ENCODE measurements at regions not wholly inside any gene's neighbourhood (a gene's known extent, or its start where the extent isn't known, plus 50 kb on each side); places are given as distances from the start of the nearest gene placed in this dataset.
"Not testable (repeated sequence)": the region's sequence is repeated elsewhere in the genome, so short reads cannot be mapped to it uniquely, and the experiment has no call there.

DNA sequence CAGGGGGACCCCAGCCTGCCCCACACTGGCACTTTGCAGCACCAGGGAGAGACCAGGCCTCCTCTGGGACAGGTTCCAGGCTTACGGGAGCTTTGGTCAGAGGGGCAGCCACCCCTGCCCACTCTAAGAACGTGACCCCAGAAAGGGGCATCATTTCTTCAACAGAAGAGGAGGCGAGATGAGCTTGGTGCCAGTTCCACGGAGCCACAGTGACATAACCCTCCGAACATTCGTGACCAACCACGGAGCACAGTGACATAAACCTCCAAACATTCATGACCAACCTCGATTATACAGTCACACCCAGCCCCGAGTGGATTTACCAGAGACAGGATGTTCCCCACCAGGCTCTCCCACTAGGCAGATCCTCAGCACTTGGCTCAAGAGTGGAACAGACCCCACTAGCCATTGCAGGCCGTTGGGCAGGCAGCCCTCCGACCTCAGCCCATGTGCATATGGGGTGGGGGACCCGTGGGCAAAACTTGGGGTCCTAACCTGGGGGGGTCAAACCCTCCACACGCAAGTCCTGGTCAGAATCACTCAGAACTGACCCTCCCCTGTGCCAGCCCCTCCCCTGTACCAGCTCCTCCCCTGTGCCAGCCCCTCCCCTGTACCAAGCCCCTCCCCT is 112.9 kb downstream of the METRNL start:
- DNase-seq (ENCODE audit: low read depth) = no peak

DNA sequence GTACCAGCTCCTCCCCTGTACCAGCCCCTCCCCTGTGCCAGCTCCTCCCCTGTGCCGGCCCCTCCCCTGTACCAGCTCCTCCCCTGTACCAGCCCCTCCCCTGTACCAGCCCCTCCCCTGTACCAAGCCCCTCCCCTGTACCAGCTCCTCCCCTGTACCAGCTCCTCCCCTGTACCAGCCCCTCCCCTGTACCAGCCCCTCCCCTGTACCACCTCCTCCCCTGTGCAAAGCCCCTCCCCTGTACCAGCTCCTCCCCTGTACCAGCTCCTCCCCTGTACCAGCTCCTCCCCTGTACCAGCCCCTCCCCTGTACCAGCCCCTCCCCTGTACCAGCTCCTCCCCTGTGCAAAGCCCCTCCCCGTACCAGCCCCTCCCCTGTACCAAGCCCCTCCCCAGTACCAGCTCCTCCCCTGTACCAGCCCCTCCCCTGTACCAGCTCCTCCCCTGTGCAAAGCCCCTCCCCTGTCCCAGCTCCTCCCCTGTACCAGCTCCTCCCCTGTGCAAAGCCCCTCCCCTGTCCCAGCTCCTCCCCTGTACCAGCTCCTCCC is 113.5 kb downstream of the METRNL start:
- DNase-seq (ENCODE audit: low read depth) = not testable (repeated sequence)

GRCh38 chr17:83193336-83194185 is 114.2 kb downstream of the METRNL start:
- DNase-seq (ENCODE audit: low read depth) = no peak

GRCh38 chr17:83194186-83194561 is 114.8 kb downstream of the METRNL start:
- no peak for DNase-seq (ENCODE audit: low read depth)

GRCh38 chr17:83194761-83195329 is 115.4 kb downstream of the METRNL start:
- DNase-seq (ENCODE audit: low read depth) = no peak

- DNase-seq (ENCODE audit: low read depth) = no peak
Observed at GRCh38 chr17:83195330-83196023, 116.1 kb downstream of the METRNL start.

DNA sequence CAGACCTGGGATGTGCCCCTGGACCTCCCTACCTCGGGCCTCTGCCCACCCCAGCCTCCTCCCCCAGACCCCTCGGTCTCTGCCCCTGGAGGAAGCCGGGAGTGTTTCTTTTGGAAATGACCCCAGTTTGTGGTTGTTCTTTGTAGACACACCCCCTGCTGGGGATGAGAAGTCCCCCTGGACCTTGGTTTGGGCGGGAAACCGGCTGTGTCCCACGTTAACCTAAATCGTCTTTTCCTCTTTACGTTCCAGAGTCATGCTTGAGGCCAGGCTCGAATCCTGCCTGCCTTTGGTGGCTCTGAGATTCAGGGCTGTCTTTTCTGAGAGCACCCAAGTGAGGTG is 116.6 kb downstream of the METRNL start:
- DNase-seq (ENCODE audit: low read depth) = no peak

DNA sequence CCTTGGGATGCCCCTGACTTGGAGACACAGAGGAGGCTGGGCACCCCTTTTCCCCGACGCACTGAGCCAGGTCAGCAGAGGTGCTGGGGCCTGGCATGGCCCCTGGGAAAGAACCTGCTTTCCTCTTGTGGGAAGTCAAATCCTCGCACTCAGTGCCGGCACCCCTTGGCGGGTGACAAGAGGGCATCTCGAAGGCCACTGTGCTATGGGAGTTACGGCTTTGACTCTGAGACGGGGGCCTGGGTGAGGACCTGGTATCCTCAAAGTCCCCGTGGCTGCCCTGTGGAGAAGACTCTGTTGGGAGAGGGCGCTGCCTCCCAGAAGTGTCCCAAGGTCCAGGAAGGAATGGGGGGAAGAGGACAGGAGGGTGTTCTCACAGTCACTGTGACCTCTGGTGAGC is 117.0 kb downstream of the METRNL start:
- DNase-seq (ENCODE audit: low read depth) = no peak

GRCh38 chr17:83196973-83197880 is 117.8 kb downstream of the METRNL start:
- DNase-seq (ENCODE audit: low read depth) = no peak

DNA sequence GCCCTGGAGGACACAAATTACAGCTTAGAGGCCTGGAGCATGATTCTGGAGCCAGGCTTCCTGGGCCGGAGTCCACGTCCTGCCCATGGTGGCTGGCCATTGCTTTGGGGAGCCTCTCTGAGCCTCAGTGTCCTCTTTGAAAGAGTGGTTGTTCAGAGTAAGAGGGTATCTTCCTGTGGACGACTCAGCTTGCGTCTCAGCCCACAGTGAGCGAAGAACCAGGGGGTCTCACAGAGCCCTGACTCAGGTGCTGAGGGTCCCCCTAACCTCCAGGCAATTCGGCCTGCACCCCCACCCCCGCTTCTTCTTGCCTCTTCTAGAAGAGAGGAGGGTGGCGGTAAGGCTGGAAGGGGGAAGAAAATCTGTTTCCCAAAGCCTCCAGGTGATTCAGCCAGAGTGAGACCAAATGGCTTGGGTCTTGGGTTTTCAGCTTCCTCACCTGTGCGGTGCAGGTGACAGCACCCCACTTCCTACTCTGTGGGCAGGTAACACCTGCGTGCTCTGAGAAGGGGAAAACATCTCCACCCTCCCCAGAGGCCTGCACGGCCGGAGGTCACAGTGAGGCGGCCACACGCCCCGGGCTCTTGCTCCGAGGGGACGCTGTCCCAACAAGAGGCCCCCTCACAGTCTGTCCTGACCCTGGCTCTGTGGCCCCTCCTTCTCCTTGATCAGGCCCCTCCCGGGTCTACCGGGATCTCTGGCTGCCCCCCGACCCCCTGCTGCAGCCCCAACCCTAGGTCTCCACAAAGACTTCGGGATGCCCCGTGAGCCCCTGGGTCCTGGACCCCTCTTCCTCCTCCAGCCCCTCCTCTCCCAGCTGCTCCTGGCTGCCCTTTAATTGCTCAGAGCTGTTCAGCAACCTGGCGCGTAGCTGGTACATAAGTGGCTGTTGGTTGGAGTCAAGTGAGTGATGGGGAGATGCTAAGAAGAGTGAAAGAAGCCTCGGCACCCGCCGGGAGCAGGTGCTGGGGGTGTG is 119.2 kb downstream of the METRNL start:
- no peak for DNase-seq (ENCODE audit: low read depth)

GRCh38 chr17:83199500-83200201 is 120.2 kb downstream of the METRNL start:
- no peak for DNase-seq (ENCODE audit: low read depth)

DNA sequence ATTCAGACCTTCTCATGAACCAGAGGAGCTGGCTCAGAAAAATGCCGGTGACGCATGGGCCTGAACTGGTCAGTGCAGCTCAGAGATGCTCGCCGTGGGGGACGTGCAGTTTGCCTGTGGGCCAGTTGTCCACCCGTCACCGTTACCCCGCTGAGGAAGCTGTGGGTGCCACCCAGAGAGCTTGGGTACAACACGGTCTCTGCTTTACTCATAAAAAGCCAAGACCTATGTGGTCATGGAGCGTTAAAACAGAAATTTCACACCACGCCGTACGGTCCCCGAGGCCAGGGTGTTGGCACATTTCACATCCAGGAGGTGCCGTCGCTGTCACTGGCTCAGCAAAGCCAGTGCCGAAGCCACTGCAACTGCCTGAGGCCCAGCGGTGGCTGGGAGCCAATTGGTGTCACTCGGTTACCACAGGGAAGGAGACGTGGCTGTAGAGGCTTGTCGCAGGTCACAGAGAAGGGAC is 120.9 kb downstream of the METRNL start:
- DNase-seq (ENCODE audit: low read depth) = no peak

GRCh38 chr17:83200751-83201150 is 121.3 kb downstream of the METRNL start:
- DNase-seq (ENCODE audit: low read depth) = no peak

GRCh38 chr17:83201206-83202001 is 122.0 kb downstream of the METRNL start:
- no peak for DNase-seq (ENCODE audit: low read depth)

DNA sequence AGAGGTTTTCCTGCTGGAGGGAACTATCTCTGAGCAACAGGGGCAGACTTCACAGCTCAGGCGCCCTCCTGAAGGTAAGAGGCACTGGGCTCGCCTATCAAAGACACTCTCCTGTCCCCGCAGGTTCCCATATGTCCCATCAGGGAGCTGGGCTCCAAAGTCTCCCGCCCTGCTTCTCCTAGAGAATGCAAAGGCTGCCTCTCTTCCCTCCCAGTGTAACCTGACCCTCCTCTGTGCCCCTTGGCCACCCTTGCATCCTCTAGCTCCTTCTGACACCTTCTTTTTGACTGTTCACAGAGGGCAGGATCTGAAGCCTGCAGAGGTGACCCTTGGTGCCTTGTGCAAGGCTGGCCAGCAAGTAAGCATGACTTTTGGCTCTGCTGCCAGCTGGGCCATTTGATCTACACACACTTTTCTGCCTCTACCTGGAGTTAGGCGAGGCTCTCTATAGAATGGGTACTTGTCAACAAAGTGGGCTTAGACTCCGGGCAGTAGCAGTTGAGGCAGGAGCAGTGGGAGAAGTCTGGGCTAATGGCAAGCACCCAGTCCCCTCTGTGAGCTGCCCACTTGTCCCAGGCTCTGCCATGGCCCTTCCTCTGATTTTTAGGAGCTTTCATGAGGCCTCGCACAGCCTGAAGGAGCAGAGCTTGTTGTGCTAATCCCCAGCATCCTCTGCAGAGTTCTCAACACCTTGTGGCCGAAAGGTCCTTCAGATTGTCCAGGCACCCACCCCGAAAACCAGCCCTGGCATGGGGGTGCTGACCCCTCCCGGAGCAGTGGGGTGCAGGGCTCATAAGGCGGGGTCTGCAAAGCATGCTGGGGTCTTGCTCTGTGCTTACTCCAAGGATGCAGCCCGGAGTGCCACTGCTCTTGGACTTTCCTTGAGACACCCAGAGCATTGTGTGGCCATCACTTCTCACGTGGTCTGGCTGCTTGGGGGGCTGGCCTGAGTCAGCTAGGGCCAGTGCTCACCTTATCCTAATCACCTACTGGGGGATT is 122.9 kb downstream of the METRNL start:
- DNase-seq (ENCODE audit: low read depth) = no peak

DNA sequence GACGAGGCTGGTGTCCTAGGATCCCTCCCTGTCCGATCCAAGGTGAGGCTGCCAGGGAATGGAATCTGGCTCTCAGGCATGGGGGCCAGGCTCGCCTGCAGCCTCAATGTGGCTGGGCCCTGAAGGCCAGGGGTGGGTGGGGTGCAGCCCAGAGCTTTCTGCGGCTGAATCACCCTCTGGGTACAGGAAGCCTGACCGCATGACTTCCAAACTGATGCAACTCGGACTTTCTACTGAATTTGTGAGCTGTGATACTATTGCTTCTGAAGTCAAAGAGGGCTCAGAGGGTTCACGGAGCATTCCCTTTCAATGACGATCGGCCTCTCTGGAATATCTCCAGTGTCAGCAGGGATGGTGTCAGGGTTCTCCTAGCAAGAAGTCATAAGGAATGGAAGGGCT is 123.7 kb downstream of the METRNL start:
- no peak for DNase-seq (ENCODE audit: low read depth)

- no peak for DNase-seq (ENCODE audit: low read depth)
Observed at GRCh38 chr17:83203472-83204221, 124.2 kb downstream of the METRNL start.

Data from stimulated activated CD4-positive, alpha-beta T cell treated with anti-CD3 and anti-CD28 coated beads, Interleukin-2, amount 100 ng/mL, for 4 hours (primary cell).